ENCODE measurements at regions not wholly inside any gene's neighbourhood (a gene's known extent, or its start where the extent isn't known, plus 50 kb on each side); places are given as distances from the start of the nearest gene placed in this dataset.
"Not testable (repeated sequence)": the region's sequence is repeated elsewhere in the genome, so short reads cannot be mapped to it uniquely, and the experiment has no call there.

DNA sequence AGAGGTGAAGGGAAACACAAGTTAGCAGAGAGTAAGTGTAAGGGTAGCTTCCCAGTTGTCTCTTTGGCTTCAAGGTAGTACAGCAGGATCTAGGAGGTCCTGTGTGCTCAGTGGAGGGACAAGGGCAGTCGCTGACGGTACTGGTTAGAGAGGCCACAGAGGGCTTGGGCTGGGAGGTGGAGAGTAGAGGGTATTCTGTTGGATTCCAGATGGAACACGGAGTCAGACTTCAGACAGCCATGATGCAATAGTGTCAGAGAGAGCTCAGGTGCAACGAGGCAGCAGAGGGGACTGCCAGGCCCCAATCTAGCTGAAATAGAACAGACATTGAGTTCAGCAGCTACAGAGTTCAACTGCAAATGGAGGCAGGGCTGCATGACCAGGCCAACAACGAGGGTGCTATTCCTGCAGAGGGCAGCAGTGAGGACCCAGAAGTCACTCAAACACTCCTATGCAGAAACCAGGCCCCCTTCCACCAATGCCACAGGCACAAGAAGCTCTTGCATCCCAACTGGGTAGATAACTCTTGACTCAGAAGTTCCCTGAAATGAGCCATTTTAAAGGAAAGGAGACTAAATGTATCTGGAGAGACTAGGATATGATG lies 325.0 kb upstream of the ESRRG start:
- H3K27ac Mint-ChIP-seq, result no peak overlapping the region

GRCh38 chr1:217040711-217041455 lies 317.7 kb upstream of the ESRRG start:
- no peaks in the 10 kb centered on the region for H3K27me3 Mint-ChIP-seq
- no peak for ATAC-seq

More for the DNA sequence above, 325.0 kb upstream of the ESRRG start:
- no peaks in the 10 kb centered on the region for H3K36me3 Mint-ChIP-seq (ENCODE audit: low read depth)
- no peaks in the 10 kb centered on the region for H3K4me1 Mint-ChIP-seq
- no peaks in the 10 kb centered on the region for H3K27me3 Mint-ChIP-seq
- no peak for ATAC-seq
- H3K9me3 ChIP-seq (ENCODE audit: control insufficient read depth, low read length, poor library complexity, severe bottlenecking), result no peaks in the 10 kb centered on the region
- H3K4me3 Mint-ChIP-seq, result no peak overlapping the region
- no peak for DNase-seq

DNA sequence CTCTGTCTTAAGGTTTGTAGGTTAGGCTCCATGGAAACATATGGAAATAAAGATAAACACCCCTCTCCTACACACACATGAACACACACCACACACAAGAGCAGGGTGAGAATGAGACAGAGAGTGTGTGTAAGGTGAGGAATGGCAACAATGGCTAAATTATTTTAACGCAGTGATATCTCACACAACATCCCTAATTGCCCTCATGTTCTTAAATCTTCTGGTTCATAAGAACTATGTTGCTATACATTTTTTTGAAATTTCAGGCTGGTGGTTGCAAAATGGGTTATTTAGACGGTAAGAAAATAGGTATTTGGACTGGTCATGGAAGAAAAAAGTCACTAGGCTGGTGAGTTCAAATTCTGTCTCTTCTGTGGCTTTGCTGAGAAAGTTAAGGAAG lies 316.7 kb upstream of the ESRRG start:
- H3K36me3 Mint-ChIP-seq (ENCODE audit: low read depth), result no peaks in the 10 kb centered on the region
- H3K27me3 Mint-ChIP-seq, result no peaks in the 10 kb centered on the region
- DNase-seq, result no peak
- ATAC-seq, result no peak
- H3K4me3 Mint-ChIP-seq, result no peak overlapping the region
- no peak overlapping the region for H3K27ac Mint-ChIP-seq
- no peaks in the 10 kb centered on the region for H3K9me3 ChIP-seq (ENCODE audit: control insufficient read depth, low read length, poor library complexity, severe bottlenecking)
- no peaks in the 10 kb centered on the region for H3K4me1 Mint-ChIP-seq

More at GRCh38 chr1:217040711-217041455, 317.7 kb upstream of the ESRRG start:
- no peaks in the 10 kb centered on the region for H3K36me3 Mint-ChIP-seq (ENCODE audit: low read depth)
- H3K4me3 Mint-ChIP-seq, result no peak overlapping the region
- no peaks in the 10 kb centered on the region for H3K4me1 Mint-ChIP-seq
- no peak overlapping the region for H3K27ac Mint-ChIP-seq
- H3K9me3 ChIP-seq (ENCODE audit: control insufficient read depth, low read length, poor library complexity, severe bottlenecking), result no peaks in the 10 kb centered on the region
- no peak for DNase-seq

DNA sequence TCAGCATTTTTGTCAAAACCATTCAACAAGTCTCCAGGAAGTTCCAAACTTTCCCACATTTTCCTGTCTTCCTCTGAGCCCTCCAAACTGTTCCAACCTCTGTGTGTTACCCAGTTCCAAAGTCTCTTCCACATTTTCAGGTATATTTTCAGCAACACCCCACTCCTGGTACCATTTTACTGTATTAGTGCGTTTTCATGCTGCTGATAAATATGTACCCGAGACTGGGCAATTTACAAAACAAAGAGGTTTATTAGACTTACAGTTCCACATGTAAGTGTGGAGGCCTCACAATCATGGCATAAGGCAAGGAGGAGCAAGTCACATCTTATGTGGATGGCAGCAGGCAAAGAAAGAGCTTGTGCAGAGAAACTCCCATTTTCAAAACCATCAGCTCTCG lies 315.9 kb upstream of the ESRRG start:
- H3K36me3 Mint-ChIP-seq (ENCODE audit: low read depth); ATAC-seq; H3K4me1 Mint-ChIP-seq; H3K4me3 Mint-ChIP-seq; H3K9me3 ChIP-seq (ENCODE audit: control insufficient read depth, low read length, poor library complexity, severe bottlenecking); H3K27ac Mint-ChIP-seq; DNase-seq; H3K27me3 Mint-ChIP-seq: not testable (repeated sequence)

GRCh38 chr1:217036757-217037156 lies 313.5 kb upstream of the ESRRG start:
- H3K4me3 Mint-ChIP-seq, result no peak overlapping the region
- no peak overlapping the region for H3K27ac Mint-ChIP-seq
- ATAC-seq (no peak), DNase-seq (no peak)
- H3K4me1 Mint-ChIP-seq, result no peaks in the 10 kb centered on the region
- H3K27me3 Mint-ChIP-seq, result no peaks in the 10 kb centered on the region
- no peaks in the 10 kb centered on the region for H3K9me3 ChIP-seq (ENCODE audit: control insufficient read depth, low read length, poor library complexity, severe bottlenecking)
- no peaks in the 10 kb centered on the region for H3K36me3 Mint-ChIP-seq (ENCODE audit: low read depth)

GRCh38 chr1:217032715-217033367 lies 309.6 kb upstream of the ESRRG start:
- Mint-ChIP-seq H3K36me3 (ENCODE audit: low read depth) (no peaks in the 10 kb centered on the region), H3K27me3 (no peaks in the 10 kb centered on the region), H3K27ac (no peak overlapping the region), H3K4me1 (no peaks in the 10 kb centered on the region), H3K4me3 (no peak overlapping the region)
- DNase-seq (no peak), ATAC-seq (no peak)
- H3K9me3 ChIP-seq (ENCODE audit: control insufficient read depth, low read length, poor library complexity, severe bottlenecking), result no peaks in the 10 kb centered on the region

DNA sequence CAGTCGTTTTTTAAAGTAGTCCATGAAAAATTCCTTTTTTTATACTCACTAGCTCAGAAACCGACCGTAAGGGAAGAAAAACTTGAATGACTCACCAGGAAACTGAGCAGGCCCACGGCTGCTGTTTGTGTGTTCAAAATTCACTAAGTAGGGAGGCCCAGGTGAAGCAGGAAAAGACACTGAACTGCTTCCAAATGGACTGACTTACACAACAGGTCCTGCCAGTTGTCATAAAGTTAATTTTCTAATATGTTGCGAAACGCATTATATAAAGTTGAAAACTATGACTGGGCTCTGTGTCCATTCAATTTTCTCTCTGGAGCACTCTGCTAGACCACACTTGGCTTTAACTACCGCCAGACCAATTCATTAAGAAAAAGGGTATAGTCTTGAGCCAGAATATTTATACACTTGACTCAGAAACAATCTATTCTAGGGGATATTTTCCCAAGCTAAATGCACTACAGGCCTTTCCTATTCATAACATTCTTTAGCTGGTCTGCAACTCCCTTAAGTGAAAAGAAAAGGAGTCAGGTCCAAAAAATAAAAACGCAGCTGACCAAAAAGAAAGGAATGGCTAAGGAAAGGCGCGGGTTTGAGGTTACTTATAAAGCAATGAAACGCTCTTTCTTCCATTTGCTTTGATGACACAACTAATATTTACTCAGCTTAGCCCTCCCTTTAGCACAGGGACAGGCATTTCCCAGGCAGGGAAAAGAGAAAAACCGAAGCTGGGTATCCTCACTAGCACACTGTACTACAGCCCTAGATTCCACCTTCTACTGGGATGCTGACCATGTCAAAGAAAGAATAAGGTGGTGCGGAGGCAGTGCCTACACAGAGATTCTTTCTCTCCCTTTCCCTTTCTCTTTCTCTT lies 306.3 kb upstream of the ESRRG start:
- no peak for ATAC-seq
- no peak for DNase-seq
- H3K36me3 Mint-ChIP-seq (ENCODE audit: low read depth), result no peaks in the 10 kb centered on the region
- H3K27me3 Mint-ChIP-seq, result no peaks in the 10 kb centered on the region
- no peaks in the 10 kb centered on the region for H3K4me1 Mint-ChIP-seq
- H3K4me3 Mint-ChIP-seq, result no peak overlapping the region
- H3K27ac Mint-ChIP-seq, result no peak overlapping the region
- no peaks in the 10 kb centered on the region for H3K9me3 ChIP-seq (ENCODE audit: control insufficient read depth, low read length, poor library complexity, severe bottlenecking)

GRCh38 chr1:217027403-217028080 lies 304.3 kb upstream of the ESRRG start:
- ATAC-seq, result no peak
- H3K27ac Mint-ChIP-seq, result no peak overlapping the region
- no peaks in the 10 kb centered on the region for H3K4me1 Mint-ChIP-seq
- no peak overlapping the region for H3K4me3 Mint-ChIP-seq
- H3K27me3 Mint-ChIP-seq, result no peaks in the 10 kb centered on the region
- no peaks in the 10 kb centered on the region for H3K36me3 Mint-ChIP-seq (ENCODE audit: low read depth)
- no peak for DNase-seq
- H3K9me3 ChIP-seq (ENCODE audit: control insufficient read depth, low read length, poor library complexity, severe bottlenecking), result no peaks in the 10 kb centered on the region

- DNase-seq (no peak), ATAC-seq (no peak)
- Mint-ChIP-seq H3K4me1 (no peaks in the 10 kb centered on the region), H3K4me3 (no peak overlapping the region), H3K27ac (no peak overlapping the region), H3K27me3 (no peaks in the 10 kb centered on the region), H3K36me3 (ENCODE audit: low read depth) (no peaks in the 10 kb centered on the region)
- no peaks in the 10 kb centered on the region for H3K9me3 ChIP-seq (ENCODE audit: control insufficient read depth, low read length, poor library complexity, severe bottlenecking)
Observed at GRCh38 chr1:217026531-217026930, 303.3 kb upstream of the ESRRG start.

- H3K36me3 Mint-ChIP-seq (ENCODE audit: low read depth), result no peaks in the 10 kb centered on the region
Observed at GRCh38 chr1:217025381-217025780, 302.2 kb upstream of the ESRRG start.

DNA sequence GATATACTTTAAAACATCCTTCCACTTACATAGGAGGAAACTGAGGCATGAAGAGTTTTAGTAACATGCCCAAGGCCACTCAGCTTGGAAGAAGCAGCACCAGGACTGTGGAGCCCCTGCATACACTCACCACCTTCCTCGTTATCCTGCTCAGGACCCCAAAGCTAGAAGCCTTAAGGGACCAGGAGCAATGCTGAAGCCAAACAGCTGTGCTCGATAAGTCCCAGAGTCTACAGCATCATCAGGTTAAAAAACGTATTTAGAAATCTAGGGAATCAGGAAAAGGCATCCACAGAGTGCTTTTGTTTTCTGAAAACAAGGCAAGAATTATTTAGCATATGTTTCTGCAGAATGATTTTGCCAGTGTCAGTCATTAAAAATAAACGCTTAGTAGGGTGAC lies 301.7 kb upstream of the ESRRG start:
- Mint-ChIP-seq H3K4me1 (no peaks in the 10 kb centered on the region), H3K27me3 (no peaks in the 10 kb centered on the region), H3K36me3 (ENCODE audit: low read depth) (no peaks in the 10 kb centered on the region), H3K27ac (no peak overlapping the region), H3K4me3 (no peak overlapping the region)
- ATAC-seq (no peak), DNase-seq (no peak)
- H3K9me3 ChIP-seq (ENCODE audit: control insufficient read depth, low read length, poor library complexity, severe bottlenecking), result no peaks in the 10 kb centered on the region

More at GRCh38 chr1:217025381-217025780, 302.2 kb upstream of the ESRRG start:
- no peaks in the 10 kb centered on the region for H3K9me3 ChIP-seq (ENCODE audit: control insufficient read depth, low read length, poor library complexity, severe bottlenecking)
- Mint-ChIP-seq H3K27ac (no peak overlapping the region), H3K4me3 (no peak overlapping the region), H3K27me3 (no peaks in the 10 kb centered on the region), H3K4me1 (no peaks in the 10 kb centered on the region)
- no peak for DNase-seq
- no peak for ATAC-seq

DNA sequence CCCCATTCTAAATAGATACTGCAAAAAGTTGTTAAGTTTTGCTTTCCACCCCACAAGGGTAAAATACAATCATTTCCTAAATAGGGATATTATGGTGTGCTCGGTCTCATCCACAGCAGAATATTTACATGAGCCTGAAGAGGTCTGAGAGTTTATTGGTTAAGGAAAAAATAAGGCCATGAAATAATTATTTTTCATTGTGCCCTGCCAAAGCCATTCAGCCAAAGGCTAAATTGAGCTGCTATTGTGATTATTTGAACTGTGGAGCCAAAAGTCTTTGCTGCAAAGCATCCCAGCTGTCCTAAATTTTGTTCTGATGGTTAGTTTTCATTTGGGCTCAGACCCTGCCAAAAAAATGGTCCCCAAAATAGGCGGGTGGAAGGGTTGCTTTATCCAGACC lies 298.7 kb upstream of the ESRRG start:
- Mint-ChIP-seq H3K4me3 (no peak overlapping the region), H3K4me1 (no peaks in the 10 kb centered on the region), H3K27me3 (no peaks in the 10 kb centered on the region), H3K36me3 (ENCODE audit: low read depth) (no peaks in the 10 kb centered on the region), H3K27ac (no peak overlapping the region)
- DNase-seq, result no peak
- ATAC-seq, result no peak
- no peaks in the 10 kb centered on the region for H3K9me3 ChIP-seq (ENCODE audit: control insufficient read depth, low read length, poor library complexity, severe bottlenecking)

- H3K36me3 Mint-ChIP-seq (ENCODE audit: low read depth), result no peaks in the 10 kb centered on the region
- ATAC-seq (no peak), DNase-seq (no peak)
- H3K27me3 Mint-ChIP-seq, result no peaks in the 10 kb centered on the region
- H3K9me3 ChIP-seq (ENCODE audit: control insufficient read depth, low read length, poor library complexity, severe bottlenecking), result no peaks in the 10 kb centered on the region
- no peaks in the 10 kb centered on the region for H3K4me1 Mint-ChIP-seq
- no peak overlapping the region for H3K4me3 Mint-ChIP-seq
- no peak overlapping the region for H3K27ac Mint-ChIP-seq
Observed at GRCh38 chr1:217021400-217021799, 298.2 kb upstream of the ESRRG start.
